IMR-90 (cell line): ENCODE measurements at regions not wholly inside any gene's neighbourhood (a gene's known extent, or its start where the extent isn't known, plus 50 kb on each side); places are given as distances from the start of the nearest gene placed in this dataset.

Experiments
- ATAC-seq: fragments of 200-7000 bp; cut with Tn5 transposase; 2 replicates; pipeline ENCODE4 v1.9.1; 2020; ENCODE audit warnings: low read depth, mild to moderate bottlenecking, moderate library complexity
- BruUV-seq: library from RNA; stranded (reverse); fragments of 400-500 nt; replicated peaks from 2 replicates; lab custom pipeline; 2021; lab: Mats Ljungman, UMichigan
- CTCF ChIA-PET: fragments of 300-600 bp; formaldehyde crosslinking; extraction: SDS; loops from one replicate; lab custom pipeline; 2021; ENCODE audit warnings: antibody characterized with exemption; lab: Yijun Ruan, JAX
- POLR2A ChIA-PET: fragments of 300-600 bp; sonication (Branson Sonifier 250); formaldehyde crosslinking; loops from one replicate; lab custom pipeline; 2022; ENCODE audit warnings: antibody characterized with exemption; ENCODE audit not compliant: unreplicated experiment; lab: Charles Lee
- DNase-seq: peaks from one replicate; pipeline ENCODE4 v3.0.0; 2013
- H2AFZ ChIP-seq: replicated peaks from 2 replicates; pipeline ENCODE3; 2013; ENCODE audit warnings: low read length, mild to moderate bottlenecking; ENCODE audit not compliant: poor library complexity
- H2AK5ac ChIP-seq: 2 replicates; pipeline ENCODE4 v1.6.1; 2013; ENCODE audit warnings: low read depth, low read length, inconsistent platforms
- H2AK9ac ChIP-seq: replicated peaks from 2 replicates; pipeline ENCODE3; 2013; ENCODE audit warnings: mild to moderate bottlenecking, low read depth, low read length, moderate library complexity; ENCODE audit not compliant: poor library complexity
- H2BK120ac ChIP-seq: 2 replicates; pipeline ENCODE4 v1.6.1; 2013; ENCODE audit warnings: low read depth, low read length, inconsistent platforms
- H2BK15ac ChIP-seq: 3 replicates; pipeline ENCODE4 v1.6.1; 2013; ENCODE audit warnings: low read depth, low read length, inconsistent platforms
- H2BK20ac ChIP-seq: 2 replicates; pipeline ENCODE4 v1.6.1; 2013; ENCODE audit warnings: low read depth, mild to moderate bottlenecking, inconsistent platforms, low read length, moderate library complexity
- H2BK5ac ChIP-seq: 2 replicates; pipeline ENCODE4 v1.6.1; 2013; ENCODE audit warnings: mild to moderate bottlenecking, low read depth, low read length, inconsistent platforms; ENCODE audit not compliant: poor library complexity, severe bottlenecking
- H3K14ac ChIP-seq: replicated peaks from 2 replicates; pipeline ENCODE4 v1.6.1; 2013; ENCODE audit warnings: low read depth, low read length, inconsistent platforms
- H3K18ac ChIP-seq: 2 replicates; pipeline ENCODE4 v1.6.1; 2013; ENCODE audit warnings: low read depth, low read length, control low read depth
- H3K23ac ChIP-seq: 2 replicates; pipeline ENCODE4 v1.6.1; 2013; ENCODE audit warnings: low read depth, low read length, inconsistent platforms
- H3K27ac ChIP-seq: 2 replicates; pipeline ENCODE4 v1.5.1; 2013; ENCODE audit warnings: mild to moderate bottlenecking, control low read depth, low read length; ENCODE audit not compliant: insufficient read depth
- H3K27me3 ChIP-seq: 2 replicates; pipeline ENCODE4 v1.6.1; 2013; ENCODE audit warnings: low read length; ENCODE audit not compliant: control insufficient read depth, insufficient read depth
- H3K36me3 ChIP-seq: 2 replicates; pipeline ENCODE4 v1.6.1; 2013; ENCODE audit warnings: low read length, mixed read lengths; ENCODE audit not compliant: control insufficient read depth, insufficient read depth
- H3K4ac ChIP-seq: 2 replicates; pipeline ENCODE4 v1.6.1; 2013; ENCODE audit warnings: low read depth, low read length, inconsistent platforms
- H3K4me1 ChIP-seq: 2 replicates; pipeline ENCODE4 v1.6.1; 2013; ENCODE audit warnings: low read length, mixed read lengths; ENCODE audit not compliant: control insufficient read depth, insufficient read depth
- H3K4me2 ChIP-seq: 2 replicates; pipeline ENCODE4 v1.6.1; 2013; ENCODE audit warnings: low read depth, mild to moderate bottlenecking, control low read depth, low read length, moderate library complexity
- H3K4me3 ChIP-seq: 2 replicates; pipeline ENCODE4 v1.5.1; 2013; ENCODE audit warnings: low read depth, mild to moderate bottlenecking, control low read depth, low read length, moderate library complexity; ENCODE audit not compliant: insufficient read depth
- H3K56ac ChIP-seq: 2 replicates; pipeline ENCODE4 v1.6.1; 2013; ENCODE audit warnings: low read length, inconsistent platforms; ENCODE audit not compliant: insufficient read depth; ENCODE audit errors: extremely low read depth
- H3K79me1 ChIP-seq, 2 experiments: 2 replicates each; pipeline ENCODE4 v1.6.1; 2013; ENCODE audit warnings: low read length in 2 of 2, inconsistent platforms in 1 of 2, low read depth in 1 of 2
- H3K9ac ChIP-seq: 2 replicates; pipeline ENCODE4 v1.6.1; 2013; ENCODE audit warnings: low read depth, low read length, control low read depth
- H3K9me1 ChIP-seq: 2 replicates; pipeline ENCODE4 v1.6.1; 2013; ENCODE audit warnings: low read length, inconsistent platforms; ENCODE audit not compliant: insufficient read depth
- H3K9me3 ChIP-seq: 2 replicates; pipeline ENCODE4 v1.6.1; 2013; ENCODE audit warnings: low read length; ENCODE audit not compliant: control insufficient read depth, insufficient read depth
- H4K20me1 ChIP-seq: 2 replicates; pipeline ENCODE4 v1.6.1; 2013; ENCODE audit warnings: low read length, inconsistent platforms; ENCODE audit not compliant: insufficient read depth
- H4K5ac ChIP-seq: 2 replicates; pipeline ENCODE4 v1.6.1; 2013; ENCODE audit warnings: mild to moderate bottlenecking, low read depth, low read length, control low read depth
- H4K8ac ChIP-seq, 2 experiments: 2 replicates each; pipeline ENCODE4 v1.6.1; 2013; ENCODE audit warnings: low read depth in 2 of 2, low read length in 2 of 2, control low read depth in 1 of 2, inconsistent platforms in 1 of 2
- H4K91ac ChIP-seq: 2 replicates; pipeline ENCODE4 v1.6.1; 2013; ENCODE audit warnings: low read depth, low read length, inconsistent platforms; ENCODE audit not compliant: insufficient read depth
- CHD1 ChIP-seq: IDR thresholded peaks from 2 replicates; pipeline ENCODE4 v1.6.1; 2012; ENCODE audit warnings: low read depth, low read length, improper control_type of control experiment
- WGBS, 2 experiments: methylation state at CpG; one replicate each; pipeline versions ENCODE4 v1.1.5 to v1.1.7; 2013; ENCODE audit warnings: missing lambda C conversion rate in 2 of 2; ENCODE audit not compliant: insufficient read length in 1 of 2; ENCODE audit errors: extremely low coverage in 2 of 2; 5-methylcytosine and 5-hydroxymethylcytosine counted together
- dilution Hi-C: fragments of 300-500 bp; cut with HindIII; formaldehyde crosslinking; loops from one replicate; pipeline ENCODE4 v1.14.3; 2018; ENCODE audit warnings: low sequenced_read_pairs; ENCODE audit not compliant: unreplicated experiment
- in situ Hi-C: fragments of 300-500 bp; cut with MboI; formaldehyde crosslinking; loops from 3 replicates; pipeline ENCODE4 v1.14.3; 2019; ENCODE audit warnings: low sequenced_read_pairs, inconsistent platforms, mixed read lengths
- intact Hi-C: fragments of 100-400 bp; cut with micrococcal nuclease; formaldehyde crosslinking; loops from 2 replicates; pipeline ENCODE4 v1.10.0; 2022

DNA sequence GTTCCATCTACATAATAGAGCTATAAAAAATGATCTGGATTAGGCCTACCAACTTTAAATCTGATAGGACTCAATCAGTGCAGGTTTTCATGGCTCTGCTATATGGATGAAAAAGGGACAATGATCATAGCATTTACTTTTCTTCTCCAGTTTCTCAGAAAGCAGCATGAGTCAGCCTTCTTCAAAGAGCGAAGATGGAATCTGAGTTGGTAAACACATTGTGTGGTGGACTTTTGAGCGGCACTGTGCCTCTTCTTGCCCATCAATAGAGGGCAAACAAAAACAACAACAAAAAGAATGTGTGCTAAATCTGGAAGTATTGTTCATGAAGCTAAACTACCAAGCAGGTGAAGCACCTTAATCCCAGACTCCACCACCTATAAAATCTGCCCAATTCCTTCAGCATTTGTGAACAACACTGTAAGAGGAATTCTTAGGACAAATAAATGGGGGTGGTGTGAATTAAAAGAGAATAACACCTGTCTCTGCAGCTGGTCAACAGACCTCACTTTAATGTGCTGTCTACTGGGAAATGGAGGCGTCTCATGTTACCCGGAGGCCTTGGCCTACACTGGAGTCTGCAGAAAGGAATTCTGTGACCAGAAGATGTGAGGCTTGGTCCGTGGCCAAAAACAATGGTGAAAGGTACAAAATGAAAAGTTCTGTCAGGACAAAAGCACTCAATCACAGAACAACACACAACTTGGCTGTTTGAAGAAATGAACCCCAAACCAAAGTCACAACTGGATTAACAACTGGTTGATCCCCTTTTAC lies 609.0 kb downstream of the IRS1 start:
- Histone ChIP-seq H2AK5ac (peak overlapping the region; percentile 6), H2BK120ac (peak overlapping the region; percentile 82), H4K91ac (peak overlapping the region; percentile 44; the same call in 1 of the 2 replicates), H3K79me1 (peaks cover 0 to 14% of the 10 kb centered on the region in 2 experiments; a peak in 1 of 4 replicates), H2AFZ (no peak overlapping the region), H3K4ac (peak overlapping the region; percentile 13; the same call in 1 of the 2 replicates), H2BK15ac (peak overlapping the region; percentile 70; the same call in 2 of the 3 replicates), H3K36me3 (no peaks in the 10 kb centered on the region), H3K9ac (no peak overlapping the region), H3K14ac (peak overlapping the region; percentile 51; the same call in 1 of the 2 replicates), H3K56ac (no peak overlapping the region), H2BK5ac (peak overlapping the region; percentile 46), H2BK20ac (peak overlapping the region; percentile 64), H3K4me2 (no peak overlapping the region), H3K4me1 (peaks cover 14% of the 10 kb centered on the region), H4K20me1 (no peaks in the 10 kb centered on the region), H3K18ac (peak overlapping the region; percentile 90; the same call in 1 of the 2 replicates), H4K8ac (peak overlapping the region in 1 of 2 experiments; percentile 72; a peak in 1 of 4 replicates), H3K4me3 (no peak overlapping the region), H3K27me3 (no peaks in the 10 kb centered on the region), H4K5ac (peak overlapping the region; percentile 92), H3K9me1 (no peaks in the 10 kb centered on the region), H3K9me3 (no peaks in the 10 kb centered on the region), H3K23ac (no peak overlapping the region), H2AK9ac (no peak overlapping the region), H3K27ac (no peak overlapping the region)
- in situ Hi-C loops (loop anchor here (25.0 kb wide), 2 partner anchors 303 to 797 kb away; no protein-coding TSS in a partner anchor), dilution Hi-C loops (no loop called here), intact Hi-C loops (no loop called here)
- ATAC-seq: no peak
- CTCF ChIA-PET: interaction anchor here (0.6 kb wide), 1 partner anchor 302 kb away, joined by 3 read pairs; no protein-coding TSS in a partner anchor
- TF ChIP-seq CHD1: no peak
- no CpG with 5 or more reads among the region's 5 CpGs for WGBS, 2 experiments
- no TSS peak for BruUV-seq
- peak; percentile 31 for DNase-seq
- POLR2A ChIA-PET: no interaction called here
